OCI-LY3 (cell line): ENCODE measurements at regions not wholly inside any gene's neighbourhood (a gene's known extent, or its start where the extent isn't known, plus 50 kb on each side); places are given as distances from the start of the nearest gene placed in this dataset.

Experiments used
- H2AFZ ChIP-seq: fragments of 200-600, 300-600 bp; shearing (Covaris generic); 2 replicates; pipeline ENCODE4 v1.6.0; 2014; ENCODE audit warnings: antibody characterized with exemption, low read depth, low read length
- H3K27ac ChIP-seq: fragments of 200-600, 300-600 bp; sonication (generic); 2 replicates; pipeline ENCODE4 v1.5.1; 2014; ENCODE audit warnings: mild to moderate bottlenecking, low read length, moderate library complexity, mixed read lengths
- H3K27me3 ChIP-seq: fragments of 200-600, 300-600 bp; sonication (generic); 2 replicates; pipeline ENCODE4 v1.6.1; 2014; ENCODE audit warnings: low read depth, low read length, mixed read lengths
- H3K36me3 ChIP-seq: fragments of 200-600, 300-600 bp; sonication (generic); replicated peaks from 2 replicates; pipeline ENCODE3; 2014; ENCODE audit warnings: low read depth, low read length, mixed read lengths
- H3K4me1 ChIP-seq: fragments of 300-600, 200-600 bp; sonication (generic); 2 replicates; pipeline ENCODE4 v1.6.1; 2014; ENCODE audit warnings: low read length, mixed read lengths
- H3K4me2 ChIP-seq: fragments of 200-600, 300-600 bp; sonication (generic); 2 replicates; pipeline ENCODE4 v1.6.1; 2014; ENCODE audit warnings: low read length, mixed read lengths
- H3K4me3 ChIP-seq: fragments of 300-600, 200-600 bp; sonication (generic); 2 replicates; pipeline ENCODE4 v1.5.1; 2014; ENCODE audit warnings: antibody characterized with exemption, mild to moderate bottlenecking, low read length, moderate library complexity
- H3K79me2 ChIP-seq: fragments of 300-600, 200-600 bp; shearing (Covaris generic); 2 replicates; pipeline ENCODE4 v1.6.1; 2014; ENCODE audit warnings: mild to moderate bottlenecking, low read length, mixed read lengths
- H3K9ac ChIP-seq: fragments of 300-600, 200-600 bp; shearing (Covaris generic); 2 replicates; pipeline ENCODE4 v1.6.0; 2014; ENCODE audit warnings: mild to moderate bottlenecking, low read length, moderate library complexity
- H3K9me3 ChIP-seq: fragments of 200-600, 300-600 bp; shearing (Covaris generic); 2 replicates; pipeline ENCODE4 v1.6.1; 2014; ENCODE audit warnings: low read length, mixed read lengths; ENCODE audit not compliant: insufficient read depth
- H4K20me1 ChIP-seq: fragments of 200-600, 300-600 bp; sonication (generic); 2 replicates; pipeline ENCODE4 v1.6.1; 2016; ENCODE audit warnings: low read length, mixed read lengths; ENCODE audit not compliant: insufficient read depth
- CTCF ChIP-seq: fragments of 200-600, 300-600 bp; sonication (generic); IDR thresholded peaks from 2 replicates; pipeline ENCODE4 v1.5.1; 2014; ENCODE audit warnings: antibody characterized with exemption, low read length, low read depth
- EZH2phosphoT487 ChIP-seq: fragments of 200-600 bp; shearing (Covaris generic); IDR thresholded peaks from 2 replicates; pipeline ENCODE4 v1.6.1; 2018; ENCODE audit warnings: antibody characterized with exemption, mixed run types, low read depth

DNA sequence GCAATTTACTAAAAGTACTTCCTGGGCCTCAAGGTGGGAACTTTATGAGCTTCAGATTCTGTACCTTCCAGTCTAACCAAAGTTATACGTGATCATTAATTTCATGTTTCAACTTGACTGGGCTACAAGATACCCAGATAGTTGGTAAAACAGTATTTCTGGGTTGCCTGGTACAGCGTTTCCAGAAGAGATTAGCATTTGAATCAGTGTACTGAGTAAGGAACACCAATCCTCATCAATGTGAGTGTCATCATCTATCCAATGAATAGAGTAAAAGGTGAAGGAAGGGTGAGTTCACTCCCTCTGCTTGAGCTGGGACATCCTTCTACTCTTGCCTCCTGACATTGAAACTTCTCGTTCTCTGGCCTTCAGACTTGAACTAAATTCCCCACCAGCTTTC, 274.5 kb upstream of the ID2 start:
- Histone ChIP-seq H3K4me2 (peak overlapping the region; percentile 3; the same call in 1 of the 2 replicates), H4K20me1 (no peaks in the 10 kb centered on the region)

DNA sequence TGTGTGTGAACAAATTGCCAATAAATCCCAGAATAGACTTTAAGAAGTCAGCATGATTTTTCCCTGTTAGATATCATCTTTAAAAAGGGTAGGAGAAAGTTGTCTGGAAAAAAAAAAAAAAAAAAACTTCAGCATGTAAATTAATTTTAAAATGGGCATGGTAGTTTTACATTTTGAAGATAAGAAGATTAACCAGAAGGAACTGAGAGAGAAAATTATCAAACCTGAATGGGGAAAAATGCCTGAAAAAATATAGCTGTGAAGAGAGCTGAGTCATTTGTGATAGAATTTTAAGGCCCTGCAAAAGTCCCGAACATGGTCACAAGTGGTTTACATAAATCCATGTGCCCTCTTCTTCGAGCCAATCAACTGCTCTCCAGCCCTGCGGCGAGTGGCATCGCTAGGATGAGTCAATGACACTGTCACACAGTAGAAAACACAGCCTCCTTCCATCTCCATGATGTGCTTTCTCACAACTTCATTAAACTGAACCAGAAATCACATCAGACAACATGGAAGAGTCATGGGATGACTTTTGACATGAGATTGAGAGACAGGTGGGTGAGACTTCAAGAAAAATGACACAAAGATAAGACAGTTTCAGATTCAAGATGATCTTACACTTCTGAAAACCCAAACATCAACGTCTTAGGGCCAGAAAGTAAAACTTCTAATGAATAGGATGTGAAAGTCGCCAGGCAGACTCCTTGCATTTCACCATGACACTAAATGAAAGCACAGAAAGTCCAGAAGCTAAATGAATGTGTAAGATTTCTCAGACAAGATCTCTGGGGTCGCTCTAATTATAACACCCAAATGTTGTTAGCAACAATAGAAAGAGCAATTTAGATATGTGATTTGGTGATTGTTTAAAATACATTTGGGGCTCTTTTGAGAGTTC, 273.0 kb upstream of the ID2 start:
- Histone ChIP-seq H3K27me3 (no peaks in the 10 kb centered on the region), H3K4me1 (peaks cover 75% of the 10 kb centered on the region), H2AFZ (no peak overlapping the region), H3K79me2 (no peaks in the 10 kb centered on the region), H4K20me1 (no peaks in the 10 kb centered on the region), H3K36me3 (peaks cover 9% of the 10 kb centered on the region), H3K9ac (peak overlapping the region; percentile 90), H3K4me2 (peak overlapping the region; percentile 82), H3K27ac (peak overlapping the region; percentile 99), H3K4me3 (peak overlapping the region; percentile 39), H3K9me3 (peaks cover 7% of the 10 kb centered on the region; the same call in 1 of the 2 replicates)
- TF ChIP-seq CTCF (no peak), EZH2phosphoT487 (no peak)

More for the DNA sequence above, 274.5 kb upstream of the ID2 start:
- H3K79me2 ChIP-seq: no peaks in the 10 kb centered on the region
- no peak overlapping the region for H3K4me3 ChIP-seq
- H3K36me3 ChIP-seq: peaks cover 9% of the 10 kb centered on the region
- peak overlapping the region; percentile 99 for H3K27ac ChIP-seq
- peaks cover 73% of the 10 kb centered on the region for H3K4me1 ChIP-seq
- no peaks in the 10 kb centered on the region for H3K27me3 ChIP-seq
- H2AFZ ChIP-seq: peak overlapping the region; percentile 17; the same call in 1 of the 2 replicates
- peak overlapping the region; percentile 85 for H3K9ac ChIP-seq
- H3K9me3 ChIP-seq: peaks cover 7% of the 10 kb centered on the region; the same call in 1 of the 2 replicates
- TF ChIP-seq EZH2phosphoT487 (no peak), CTCF (no peak)

DNA sequence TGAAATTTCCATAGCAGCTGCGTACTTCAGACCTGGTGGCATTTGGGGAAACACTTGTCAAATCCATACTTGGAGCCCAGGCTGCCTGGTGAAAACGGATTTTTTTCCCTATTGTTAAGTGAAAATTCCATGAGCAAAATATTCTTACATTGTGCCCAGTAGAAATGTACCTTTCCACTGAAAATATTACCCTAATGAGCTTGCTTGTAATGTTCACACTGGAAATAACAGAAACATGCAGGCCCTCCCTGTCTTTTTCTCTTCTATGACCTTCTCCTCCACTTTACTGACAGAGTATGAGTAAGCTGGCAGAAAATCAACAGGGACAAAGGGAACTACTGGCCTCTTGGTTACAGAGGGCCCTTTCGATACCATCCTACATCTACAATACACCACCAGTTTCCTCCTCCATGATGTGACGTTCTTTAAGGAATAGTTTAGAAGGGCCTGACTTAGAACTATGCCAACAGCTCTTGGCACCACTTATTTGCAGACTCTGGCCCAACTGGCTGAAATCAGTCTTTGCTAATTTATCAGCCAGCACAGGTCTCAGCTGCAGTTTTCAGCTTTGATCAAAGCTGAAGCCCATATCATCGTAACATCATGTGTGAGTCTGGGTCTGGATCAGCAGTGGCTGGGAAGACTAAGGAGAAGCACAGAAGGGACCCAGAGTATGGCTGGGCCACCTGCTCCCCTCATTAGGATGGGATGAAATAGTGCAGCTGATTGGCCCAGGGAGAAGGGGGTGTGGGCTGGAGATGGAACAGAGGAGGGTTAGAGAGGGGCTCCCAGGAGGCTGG, 272.2 kb upstream of the ID2 start:
- peaks cover 74% of the 10 kb centered on the region for H3K4me1 ChIP-seq
- peak overlapping the region; percentile 90 for H3K9ac ChIP-seq
- peak overlapping the region; percentile 56 for H3K4me2 ChIP-seq
- H3K36me3 ChIP-seq: peaks cover 9% of the 10 kb centered on the region
- H3K9me3 ChIP-seq: peaks cover 7% of the 10 kb centered on the region; the same call in 1 of the 2 replicates
- no peaks in the 10 kb centered on the region for H3K27me3 ChIP-seq
- H3K4me3 ChIP-seq: peak overlapping the region; percentile 5; the same call in 1 of the 2 replicates
- H3K79me2 ChIP-seq: no peaks in the 10 kb centered on the region
- TF ChIP-seq EZH2phosphoT487: no peak
- H4K20me1 ChIP-seq: no peaks in the 10 kb centered on the region
- no peak overlapping the region for H2AFZ ChIP-seq
- H3K27ac ChIP-seq: peak overlapping the region; percentile 99

- no peak overlapping the region for H3K27ac ChIP-seq
- no peak overlapping the region for H3K4me2 ChIP-seq
- H2AFZ ChIP-seq: no peak overlapping the region
- no peak overlapping the region for H3K9ac ChIP-seq
- TF ChIP-seq EZH2phosphoT487 (no peak), CTCF (no peak)
- no peak overlapping the region for H3K4me3 ChIP-seq
- H3K4me1 ChIP-seq: peaks cover 92% of the 10 kb centered on the region
- peaks cover 4% of the 10 kb centered on the region; the same call in 1 of the 2 replicates for H3K9me3 ChIP-seq
- H3K27me3 ChIP-seq: no peaks in the 10 kb centered on the region
- H3K79me2 ChIP-seq: no peaks in the 10 kb centered on the region
- no peaks in the 10 kb centered on the region for H4K20me1 ChIP-seq
- peaks cover 5% of the 10 kb centered on the region for H3K36me3 ChIP-seq
These were observed 269.8 kb upstream of the ID2 start for GRCh38 chr2:8412082-8412481.
